ENCODE measurements at regions not wholly inside any gene's neighbourhood (a gene's known extent, or its start where the extent isn't known, plus 50 kb on each side); places are given as distances from the start of the nearest gene placed in this dataset.

GRCh38 chr9:36781533-36781932, 208.8 kb downstream of the MELK start:
- no peak for TF ChIP-seq CTCF (IDR thresholded peaks at IDR 0.05; ENCODE audit: insufficient read depth, low read depth, low read length)
- H3K4me3 ChIP-seq (ENCODE audit: low read depth, low read length): no peak overlapping the region
- no peak for DNase-seq (ENCODE audit: low read depth)
